GM12875 (cell line): ENCODE measurements at regions not wholly inside any gene's neighbourhood (a gene's known extent, or its start where the extent isn't known, plus 50 kb on each side); places are given as distances from the start of the nearest gene placed in this dataset.
"Not testable (repeated sequence)": the region's sequence is repeated elsewhere in the genome, so short reads cannot be mapped to it uniquely, and the experiment has no call there.

Experiments
- H3K4me3 ChIP-seq: one replicate; pipeline ENCODE4 v1.5.1; 2011; ENCODE audit warnings: low read depth, low read length, control low read depth
- TF ChIP-seq, protein P1 (sequence below): IDR thresholded peaks from 2 replicates; pipeline ENCODE4 v1.5.1; 2011; ENCODE audit warnings: low read depth, mild to moderate bottlenecking, control low read depth, inconsistent platforms, low read length, moderate library complexity, borderline replicate concordance; ENCODE audit not compliant: insufficient read depth

DNA sequence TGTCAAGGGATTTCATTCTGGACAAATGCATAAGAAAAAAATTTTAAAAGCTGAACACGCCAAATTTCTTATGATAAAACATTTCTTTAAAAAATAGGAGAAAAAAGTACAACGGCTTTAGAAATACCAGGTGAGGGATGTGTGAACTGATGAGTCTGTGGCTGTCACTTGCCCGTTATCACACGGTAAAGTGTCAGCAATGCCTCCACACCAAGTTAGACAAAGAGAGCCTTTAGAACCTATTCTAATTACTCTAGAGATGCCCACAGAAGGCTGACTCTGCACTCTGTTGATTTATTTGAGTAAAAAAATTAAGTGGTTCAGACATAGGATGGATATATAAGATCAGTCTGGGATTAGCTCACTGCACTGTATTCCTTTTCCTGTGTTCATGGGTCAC, 523.8 kb downstream of the RNF144A start:
- H3K4me3 ChIP-seq, result no peak overlapping the region
- TF ChIP-seq, protein P1, sequence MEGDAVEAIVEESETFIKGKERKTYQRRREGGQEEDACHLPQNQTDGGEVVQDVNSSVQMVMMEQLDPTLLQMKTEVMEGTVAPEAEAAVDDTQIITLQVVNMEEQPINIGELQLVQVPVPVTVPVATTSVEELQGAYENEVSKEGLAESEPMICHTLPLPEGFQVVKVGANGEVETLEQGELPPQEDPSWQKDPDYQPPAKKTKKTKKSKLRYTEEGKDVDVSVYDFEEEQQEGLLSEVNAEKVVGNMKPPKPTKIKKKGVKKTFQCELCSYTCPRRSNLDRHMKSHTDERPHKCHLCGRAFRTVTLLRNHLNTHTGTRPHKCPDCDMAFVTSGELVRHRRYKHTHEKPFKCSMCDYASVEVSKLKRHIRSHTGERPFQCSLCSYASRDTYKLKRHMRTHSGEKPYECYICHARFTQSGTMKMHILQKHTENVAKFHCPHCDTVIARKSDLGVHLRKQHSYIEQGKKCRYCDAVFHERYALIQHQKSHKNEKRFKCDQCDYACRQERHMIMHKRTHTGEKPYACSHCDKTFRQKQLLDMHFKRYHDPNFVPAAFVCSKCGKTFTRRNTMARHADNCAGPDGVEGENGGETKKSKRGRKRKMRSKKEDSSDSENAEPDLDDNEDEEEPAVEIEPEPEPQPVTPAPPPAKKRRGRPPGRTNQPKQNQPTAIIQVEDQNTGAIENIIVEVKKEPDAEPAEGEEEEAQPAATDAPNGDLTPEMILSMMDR, result no peak

DNA sequence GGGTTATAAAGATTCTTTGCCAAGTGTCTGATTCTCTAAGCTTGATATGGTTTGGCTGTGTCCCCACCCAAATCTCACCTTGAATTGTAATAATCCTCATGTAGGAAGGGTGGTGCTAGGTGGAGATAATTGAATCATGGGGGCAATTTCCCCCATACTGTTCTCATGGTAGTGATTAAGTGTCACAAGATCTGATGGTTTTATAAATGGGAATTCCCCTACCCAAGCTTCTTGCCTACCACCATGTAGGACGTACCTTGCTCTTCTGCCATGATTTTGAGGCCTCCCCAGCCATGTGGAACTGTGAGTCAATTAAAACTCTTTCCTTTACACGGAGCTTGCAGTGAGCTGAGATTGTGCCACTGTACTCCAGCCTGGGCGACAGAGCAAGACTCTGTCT, 524.6 kb downstream of the RNF144A start:
- not testable (repeated sequence) for H3K4me3 ChIP-seq

DNA sequence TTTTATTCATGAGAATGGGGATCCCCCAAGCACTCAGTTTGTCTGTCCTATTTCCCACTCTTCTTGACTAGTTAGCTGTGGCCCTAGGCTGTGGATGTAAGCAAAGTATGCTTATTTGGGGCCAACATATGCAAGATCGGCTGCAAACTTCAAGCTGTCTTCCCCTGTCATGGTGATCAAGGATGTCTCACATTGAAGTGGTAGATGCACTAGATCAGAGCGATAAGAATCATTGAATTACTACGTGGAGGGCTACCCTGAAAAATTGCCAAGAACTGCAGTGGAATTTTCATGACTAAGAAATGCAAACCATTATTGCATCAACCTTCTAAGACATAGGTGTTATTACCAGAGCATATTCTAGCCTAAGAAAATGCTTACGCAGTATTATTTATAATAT, 527.4 kb downstream of the RNF144A start:
- TF ChIP-seq, protein P1, result no peak
- no peak overlapping the region for H3K4me3 ChIP-seq

DNA sequence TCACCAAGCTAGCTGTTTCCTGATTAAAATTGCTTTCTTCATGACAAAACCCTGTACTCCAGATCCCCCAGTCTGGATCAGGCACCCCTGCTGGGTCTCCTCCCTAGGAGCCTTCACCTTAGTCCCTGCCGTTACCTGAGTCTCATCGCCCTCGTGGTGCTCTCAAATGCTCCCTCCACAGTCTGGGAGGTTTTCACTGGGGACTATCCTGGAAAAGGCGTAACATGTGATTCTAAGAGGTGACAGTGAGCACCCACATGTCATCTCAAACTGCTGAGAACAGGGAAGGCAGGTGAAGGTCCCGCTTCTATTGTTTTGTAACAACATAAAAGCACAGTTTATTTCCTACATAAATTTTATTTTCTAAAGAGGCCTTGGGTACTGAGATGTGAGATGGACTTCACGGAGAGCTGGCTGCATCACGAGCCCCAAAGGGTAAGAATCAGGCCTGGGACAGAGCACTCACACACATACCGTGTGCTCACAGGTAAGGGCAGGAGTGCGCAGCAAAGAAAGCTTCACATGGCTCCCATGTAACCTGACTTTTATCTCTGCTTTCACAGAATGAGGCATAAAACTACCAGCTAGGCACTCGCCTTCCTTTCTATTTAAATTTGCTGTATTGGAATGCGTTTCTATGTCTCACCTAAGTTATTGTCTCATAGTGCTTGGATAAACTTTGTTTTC, 531.5 kb downstream of the RNF144A start:
- H3K4me3 ChIP-seq, result no peak overlapping the region
- TF ChIP-seq, protein P1, result no peak

DNA sequence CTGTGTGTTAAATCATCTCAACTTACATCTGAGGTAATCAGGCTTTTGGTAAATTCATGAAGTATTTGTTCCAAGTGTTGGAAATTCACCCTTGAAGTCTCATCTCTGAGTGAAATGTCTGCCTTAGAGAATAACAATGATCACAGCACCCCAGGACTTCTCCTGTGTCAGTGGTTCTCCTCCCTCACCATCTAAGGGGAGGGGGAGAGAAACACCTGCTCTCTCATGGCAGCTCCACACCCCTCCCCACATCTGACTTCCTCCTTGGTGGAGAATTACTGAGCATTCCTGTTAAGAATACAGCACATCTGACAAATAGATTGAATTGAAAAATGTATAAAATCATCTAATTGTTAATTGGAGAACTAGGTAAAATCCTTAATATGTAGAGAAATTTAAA, 532.1 kb downstream of the RNF144A start:
- TF ChIP-seq, protein P1, result no peak
- no peak overlapping the region for H3K4me3 ChIP-seq

DNA sequence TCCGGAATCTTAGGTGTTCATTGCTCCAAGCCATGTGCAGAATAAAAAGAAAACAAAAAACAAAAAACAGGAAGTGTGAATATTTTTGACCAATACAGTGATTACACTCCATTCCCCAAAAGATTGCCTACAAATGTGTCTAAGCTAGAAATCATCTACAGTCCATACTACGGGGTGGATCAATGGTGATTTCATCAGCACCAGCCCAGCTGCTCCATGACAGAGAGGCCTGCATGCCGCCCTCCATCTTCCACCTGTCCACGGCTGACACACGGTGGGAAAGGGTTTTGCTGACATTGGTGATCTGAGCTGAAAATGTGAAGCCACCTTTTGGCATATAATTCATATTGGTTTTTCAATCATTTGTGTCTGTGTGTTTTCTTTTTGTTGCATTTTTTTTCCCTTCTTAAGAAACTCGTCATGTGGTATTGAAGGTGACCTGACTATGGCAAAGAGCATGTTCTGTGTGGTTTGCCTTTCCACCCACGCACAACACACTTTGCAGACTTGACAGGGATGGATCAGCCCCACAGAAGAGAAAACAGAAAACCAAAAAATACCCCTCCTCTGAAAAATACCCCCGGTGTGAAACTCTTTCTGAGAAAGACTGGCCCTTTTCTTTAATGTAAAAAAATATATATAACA, 533.1 kb downstream of the RNF144A start:
- no peak overlapping the region for H3K4me3 ChIP-seq
- TF ChIP-seq, protein P1, result no peak

DNA sequence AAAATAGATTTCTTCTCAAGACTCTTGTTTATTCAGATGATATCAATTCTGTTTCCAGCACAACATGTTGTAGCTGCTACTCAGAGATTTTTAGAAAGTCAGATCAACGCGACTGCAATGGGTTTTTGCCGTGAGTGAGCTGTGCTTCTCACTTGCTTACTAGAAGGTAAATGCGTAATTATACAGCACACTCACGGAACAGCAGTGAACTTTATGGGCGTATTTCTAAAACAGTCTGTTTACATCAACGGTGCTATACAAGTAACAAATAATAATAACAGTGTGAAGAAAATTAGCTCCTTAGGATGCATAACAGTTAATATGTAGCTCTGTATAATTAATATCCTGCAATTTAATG, 533.6 kb downstream of the RNF144A start:
- no peak overlapping the region for H3K4me3 ChIP-seq
- TF ChIP-seq, protein P1, result no peak
